ENCODE measurements at regions not wholly inside any gene's neighbourhood (a gene's known extent, or its start where the extent isn't known, plus 50 kb on each side); places are given as distances from the start of the nearest gene placed in this dataset.
A peak's percentile ranks its signal among the peaks of the same experiment; 100 is the strongest.

- TF ChIP-seq E2F6 (IDR thresholded peaks at IDR 0.05) (0 out of 2 replicates have a peak, but pooled peaks have one; percentile 13), ASH2L (IDR thresholded peaks at IDR 0.05; ENCODE audit: low read length) (peak; percentile 40), RAD21 (IDR thresholded peaks at IDR 0.05 in 1 of 2, conservative IDR thresholded peaks at IDR 0.05 in 1 of 2; ENCODE audit: low read depth in 2 of 2, low read length in 2 of 2) (peak; percentile 87 to 92), JUN (IDR thresholded peaks at IDR 0.05; ENCODE audit: low read depth, low read length) (no peak), HDAC6 (IDR thresholded peaks at IDR 0.05; ENCODE audit: low read depth, low read length) (no peak), BACH1 (IDR thresholded peaks at IDR 0.05; ENCODE audit: low read length) (peak; percentile 53; the same call in 1 of the 2 replicates), SIX5 (IDR thresholded peaks at IDR 0.05; ENCODE audit: low read depth, low read length) (no peak), YY1 (IDR thresholded peaks at IDR 0.05; ENCODE audit: low read depth, low read length) (no peak), TAF7 (optimal IDR thresholded peaks at IDR 0.05; ENCODE audit: borderline replicate concordance, low read depth, low read length) (no peak)
These were observed 55.8 kb upstream of the VRK1 start (continued) for GRCh38 chr14:96741151-96741977.
